ENCODE measurements at regions not wholly inside any gene's neighbourhood (a gene's known extent, or its start where the extent isn't known, plus 50 kb on each side); places are given as distances from the start of the nearest gene placed in this dataset.

- FAIRE-seq (no peak), DNase-seq (ENCODE audit: low read depth in 1 of 2, low spot score in 2 of 2) (no peak)
- Histone ChIP-seq H3K14ac (ENCODE audit: insufficient read length) (no peak overlapping the region), H2AFZ (ENCODE audit: low read length) (no peak overlapping the region), H2BK5ac (ENCODE audit: low read depth, low read length) (no peak overlapping the region), H3K56ac (replicated peaks; ENCODE audit: insufficient read length, low read depth, low read length) (no peak overlapping the region), H3K27ac (ENCODE audit: low read depth, low read length) (no peak overlapping the region), H3K9me3 (ENCODE audit: insufficient read depth in 2 of 2, low read depth in 1 of 2, low read length in 1 of 2) (no peaks in the 10 kb centered on the region), H3K36me3 (ENCODE audit: control insufficient read depth in 2 of 4, insufficient read depth in 4 of 4, low read length in 3 of 4) (no peaks in the 10 kb centered on the region), H4K5ac (ENCODE audit: insufficient read length, low read depth, low read length) (no peak overlapping the region), H3K79me2 (ENCODE audit: control insufficient read depth in 1 of 2, insufficient read depth in 2 of 2, low read length in 2 of 2) (no peaks in the 10 kb centered on the region), H3K23ac (ENCODE audit: insufficient read length) (no peak overlapping the region), H3K4me3 (ENCODE audit: extremely low read depth in 1 of 4, insufficient read depth in 2 of 4, low read depth in 3 of 4, low read length in 4 of 4) (no peak overlapping the region), H2BK120ac (replicated peaks; ENCODE audit: low read depth, low read length) (no peak overlapping the region), H3K9ac (replicated peaks in 1 of 4; ENCODE audit: extremely low read depth in 1 of 4, low read depth in 3 of 4, low read length in 3 of 4) (no peak overlapping the region), H2BK15ac (ENCODE audit: low read length) (no peak overlapping the region), H2AK5ac (ENCODE audit: low read depth, low read length) (no peak overlapping the region), H4K8ac (ENCODE audit: extremely low read depth, insufficient read depth, low read length) (no peak overlapping the region), H3K4me1 (replicated peaks in 1 of 4; ENCODE audit: control insufficient read depth in 3 of 4, insufficient read depth in 4 of 4, low read length in 3 of 4) (no peaks in the 10 kb centered on the region), H3K27me3 (replicated peaks in 1 of 4; ENCODE audit: control insufficient read depth in 3 of 4, extremely low read depth in 1 of 4, insufficient read depth in 3 of 4, low read length in 3 of 4) (no peaks in the 10 kb centered on the region), H3K4ac (replicated peaks; ENCODE audit: insufficient read length, low read depth, low read length) (no peak overlapping the region), H4K91ac (replicated peaks; ENCODE audit: insufficient read length, low read length) (no peak overlapping the region), H3K18ac (ENCODE audit: extremely low read depth, low read length) (no peak overlapping the region), H3K79me1 (ENCODE audit: low read depth, low read length) (no peaks in the 10 kb centered on the region), H3K4me2 (ENCODE audit: insufficient read depth in 1 of 2, low read depth in 2 of 2, low read length in 2 of 2) (no peak overlapping the region), H2BK12ac (ENCODE audit: low read depth, low read length) (no peak overlapping the region), H3K23me2 (ENCODE audit: low read depth, low read length) (no peaks in the 10 kb centered on the region; the same call in 1 of the 2 replicates), H2BK20ac (ENCODE audit: low read length) (no peak overlapping the region), H4K20me1 (replicated peaks in 1 of 2; ENCODE audit: control insufficient read depth in 1 of 2, insufficient read depth in 2 of 2, low read length in 2 of 2) (no peaks in the 10 kb centered on the region)
- ChIA-PET POLR2A (ENCODE audit: partially characterized antibody) (no interaction called here), CTCF (ENCODE audit: partially characterized antibody) (interaction anchor here (1.9 to 3.5 kb wide), 2 partner anchors 11 to 22 kb away, joined by 4 to 13 read pairs; no protein-coding TSS in a partner anchor)
- 90% methylated on average over 4 of the region's 4 CpGs; no CpG with 5 or more reads in 1 of the 2 experiments for WGBS, 2 experiments (ENCODE audit: extremely low coverage in 1 of 2, insufficient coverage in 1 of 2, insufficient read length in 1 of 2, insufficient replicate concordance in 2 of 2, low coverage in 1 of 2, low lambda C conversion rate in 2 of 2, missing lambda C conversion rate in 1 of 2)
- TF ChIP-seq CBX5 (IDR thresholded peaks at IDR 0.05; ENCODE audit: low read depth, low read length) (no peak), MAX (IDR thresholded peaks at IDR 0.05) (no peak), RAD21 (IDR thresholded peaks at IDR 0.05 in 1 of 2, conservative IDR thresholded peaks at IDR 0.05 in 1 of 2; ENCODE audit: low read depth in 2 of 2, low read length in 2 of 2) (no peak), POLR2AphosphoS5 (IDR thresholded peaks at IDR 0.05; ENCODE audit: low read depth, low read length) (no peak), SRF (IDR thresholded peaks at IDR 0.05; ENCODE audit: low read depth, low read length) (no peak), KDM1A (IDR thresholded peaks at IDR 0.05; ENCODE audit: borderline replicate concordance, low read length) (no peak), SP1 (IDR thresholded peaks at IDR 0.05; ENCODE audit: low read depth, low read length) (no peak), ASH2L (IDR thresholded peaks at IDR 0.05; ENCODE audit: low read length) (no peak), SP2 (IDR thresholded peaks at IDR 0.05; ENCODE audit: low read length) (no peak), SUZ12 (IDR thresholded peaks at IDR 0.05; ENCODE audit: low read length) (no peak), SIX5 (IDR thresholded peaks at IDR 0.05; ENCODE audit: low read depth, low read length) (no peak), CHD2 (IDR thresholded peaks at IDR 0.05; ENCODE audit: low read length) (no peak), ZNF274 (IDR thresholded peaks at IDR 0.05; ENCODE audit: borderline replicate concordance, extremely low read depth, low read length) (no peak), KDM5A (IDR thresholded peaks at IDR 0.05; ENCODE audit: low read length) (no peak), RBBP5 (IDR thresholded peaks at IDR 0.05; ENCODE audit: borderline replicate concordance, low read depth, low read length) (no peak)
Observed at GRCh38 chr15:87755226-87755625, 501.3 kb downstream of the NTRK3 start.
